ENCODE measurements at regions not wholly inside any gene's neighbourhood (a gene's known extent, or its start where the extent isn't known, plus 50 kb on each side); places are given as distances from the start of the nearest gene placed in this dataset.

GRCh38 chr1:181383695-181384094 lies 99.6 kb upstream of the CACNA1E start:
- H4K91ac ChIP-seq (ENCODE audit: low read depth, low read length) = no peak overlapping the region
- no peak overlapping the region for H2AK5ac ChIP-seq (ENCODE audit: low read length)
- no peak overlapping the region for H4K8ac ChIP-seq (ENCODE audit: low read depth, low read length)
- H3K36me3 ChIP-seq (ENCODE audit: control insufficient read depth in 1 of 2, insufficient read depth in 2 of 2, low read length in 2 of 2) = no peaks in the 10 kb centered on the region
- H3K4me3 ChIP-seq (ENCODE audit: low read depth, low read length) = no peak overlapping the region
- no peak overlapping the region for H3K4me2 ChIP-seq (ENCODE audit: low read length)
- WGBS (ENCODE audit: extremely low coverage, insufficient coverage, insufficient read length) = no CpG with 5 or more reads among the region's 6 CpGs
- no peak overlapping the region for H3K14ac ChIP-seq (ENCODE audit: low read length)
- H3K4me1 ChIP-seq (ENCODE audit: control insufficient read depth in 1 of 2, insufficient read depth in 2 of 2, low read length in 2 of 2) = no peaks in the 10 kb centered on the region
- H3K79me2 ChIP-seq (ENCODE audit: control insufficient read depth, insufficient read depth, low read length, poor library complexity) = no peaks in the 10 kb centered on the region
- no peak overlapping the region for H2BK5ac ChIP-seq (ENCODE audit: low read depth, low read length, poor library complexity)
- no peaks in the 10 kb centered on the region for H3K9me3 ChIP-seq (ENCODE audit: insufficient read depth, low read depth, low read length)
- DNase-seq = peak in 1 of 2 donors; percentile 44
- no peak overlapping the region for H3K4ac ChIP-seq (ENCODE audit: low read depth, low read length)
- H2BK120ac ChIP-seq (ENCODE audit: insufficient read depth, low read length, poor library complexity) = no peak overlapping the region
- no peak overlapping the region for H3K9ac ChIP-seq (ENCODE audit: low read length)
- no peak overlapping the region for H2BK12ac ChIP-seq (ENCODE audit: low read length)
- no peak overlapping the region for H4K12ac ChIP-seq (ENCODE audit: low read depth, low read length)
- H3K23ac ChIP-seq (ENCODE audit: low read length) = no peak overlapping the region
- no peak overlapping the region for H3K27ac ChIP-seq (ENCODE audit: low read depth, low read length)
- no peaks in the 10 kb centered on the region for H3K27me3 ChIP-seq (ENCODE audit: insufficient read depth, low read length)
- H3K79me1 ChIP-seq (ENCODE audit: low read length) = no peaks in the 10 kb centered on the region
- H3K18ac ChIP-seq (ENCODE audit: low read length) = no peak overlapping the region
- no peak overlapping the region for H2AFZ ChIP-seq (ENCODE audit: insufficient read depth, low read length, poor library complexity)

- H3K18ac ChIP-seq (ENCODE audit: low read length) = no peak overlapping the region
- H2AK5ac ChIP-seq (ENCODE audit: low read length) = no peak overlapping the region
- H3K9ac ChIP-seq (ENCODE audit: low read length) = no peak overlapping the region
- H3K36me3 ChIP-seq (ENCODE audit: control insufficient read depth in 1 of 2, insufficient read depth in 2 of 2, low read length in 2 of 2) = no peaks in the 10 kb centered on the region
- no peak overlapping the region for H2BK5ac ChIP-seq (ENCODE audit: low read depth, low read length, poor library complexity)
- no peak overlapping the region for H3K4me2 ChIP-seq (ENCODE audit: low read length)
- H4K12ac ChIP-seq (ENCODE audit: low read depth, low read length) = no peak overlapping the region
- H3K4ac ChIP-seq (ENCODE audit: low read depth, low read length) = no peak overlapping the region
- no peak overlapping the region for H4K8ac ChIP-seq (ENCODE audit: low read depth, low read length)
- no peak overlapping the region for H2BK120ac ChIP-seq (ENCODE audit: insufficient read depth, low read length, poor library complexity)
- no peaks in the 10 kb centered on the region for H3K79me2 ChIP-seq (ENCODE audit: control insufficient read depth, insufficient read depth, low read length, poor library complexity)
- H3K9me3 ChIP-seq (ENCODE audit: insufficient read depth, low read depth, low read length) = no peaks in the 10 kb centered on the region
- no peak overlapping the region for H3K14ac ChIP-seq (ENCODE audit: low read length)
- no CpG with 5 or more reads among the region's 2 CpGs for WGBS (ENCODE audit: extremely low coverage, insufficient coverage, insufficient read length)
- no peak overlapping the region for H3K27ac ChIP-seq (ENCODE audit: low read depth, low read length)
- no peak overlapping the region for H3K4me3 ChIP-seq (ENCODE audit: low read depth, low read length)
- no peaks in the 10 kb centered on the region for H3K79me1 ChIP-seq (ENCODE audit: low read length)
- H3K27me3 ChIP-seq (ENCODE audit: insufficient read depth, low read length) = no peaks in the 10 kb centered on the region
- DNase-seq = no peak
- H2AFZ ChIP-seq (ENCODE audit: insufficient read depth, low read length, poor library complexity) = no peak overlapping the region
- no peak overlapping the region for H4K91ac ChIP-seq (ENCODE audit: low read depth, low read length)
- no peak overlapping the region for H2BK12ac ChIP-seq (ENCODE audit: low read length)
- H3K4me1 ChIP-seq (ENCODE audit: control insufficient read depth in 1 of 2, insufficient read depth in 2 of 2, low read length in 2 of 2) = no peaks in the 10 kb centered on the region
- H3K23ac ChIP-seq (ENCODE audit: low read length) = peak overlapping the region; percentile 64
Measured at GRCh38 chr1:181386340-181386739, 97.0 kb upstream of the CACNA1E start.

GRCh38 chr1:181386951-181387350 lies 96.4 kb upstream of the CACNA1E start:
- H4K8ac ChIP-seq (ENCODE audit: low read depth, low read length) = no peak overlapping the region
- H4K91ac ChIP-seq (ENCODE audit: low read depth, low read length) = no peak overlapping the region
- no peaks in the 10 kb centered on the region for H3K4me1 ChIP-seq (ENCODE audit: control insufficient read depth in 1 of 2, insufficient read depth in 2 of 2, low read length in 2 of 2)
- no peak overlapping the region for H2AFZ ChIP-seq (ENCODE audit: insufficient read depth, low read length, poor library complexity)
- H3K23ac ChIP-seq (ENCODE audit: low read length) = no peak overlapping the region
- no peak overlapping the region for H3K4ac ChIP-seq (ENCODE audit: low read depth, low read length)
- no peak overlapping the region for H4K12ac ChIP-seq (ENCODE audit: low read depth, low read length)
- H2BK120ac ChIP-seq (ENCODE audit: insufficient read depth, low read length, poor library complexity) = no peak overlapping the region
- H3K36me3 ChIP-seq (ENCODE audit: control insufficient read depth in 1 of 2, insufficient read depth in 2 of 2, low read length in 2 of 2) = no peaks in the 10 kb centered on the region
- no peak overlapping the region for H3K27ac ChIP-seq (ENCODE audit: low read depth, low read length)
- H3K27me3 ChIP-seq (ENCODE audit: insufficient read depth, low read length) = no peaks in the 10 kb centered on the region
- no peak for DNase-seq
- H3K4me2 ChIP-seq (ENCODE audit: low read length) = no peak overlapping the region
- no peak overlapping the region for H3K9ac ChIP-seq (ENCODE audit: low read length)
- no peak overlapping the region for H3K14ac ChIP-seq (ENCODE audit: low read length)
- H3K9me3 ChIP-seq (ENCODE audit: insufficient read depth, low read depth, low read length) = no peaks in the 10 kb centered on the region
- H3K4me3 ChIP-seq (ENCODE audit: low read depth, low read length) = no peak overlapping the region
- no peak overlapping the region for H2BK12ac ChIP-seq (ENCODE audit: low read length)
- H2BK5ac ChIP-seq (ENCODE audit: low read depth, low read length, poor library complexity) = no peak overlapping the region
- no peaks in the 10 kb centered on the region for H3K79me1 ChIP-seq (ENCODE audit: low read length)
- H2AK5ac ChIP-seq (ENCODE audit: low read length) = no peak overlapping the region
- no peaks in the 10 kb centered on the region for H3K79me2 ChIP-seq (ENCODE audit: control insufficient read depth, insufficient read depth, low read length, poor library complexity)
- no CpG with 5 or more reads among the region's 6 CpGs for WGBS (ENCODE audit: extremely low coverage, insufficient coverage, insufficient read length)
- no peak overlapping the region for H3K18ac ChIP-seq (ENCODE audit: low read length)

GRCh38 chr1:181387702-181388101 lies 95.6 kb upstream of the CACNA1E start:
- Histone ChIP-seq H3K27ac (ENCODE audit: low read depth, low read length) (no peak overlapping the region), H3K18ac (ENCODE audit: low read length) (no peak overlapping the region), H3K4me3 (ENCODE audit: low read depth, low read length) (no peak overlapping the region), H4K12ac (ENCODE audit: low read depth, low read length) (no peak overlapping the region), H3K4me1 (ENCODE audit: control insufficient read depth in 1 of 2, insufficient read depth in 2 of 2, low read length in 2 of 2) (no peaks in the 10 kb centered on the region), H4K91ac (ENCODE audit: low read depth, low read length) (no peak overlapping the region), H4K8ac (ENCODE audit: low read depth, low read length) (no peak overlapping the region), H3K4me2 (ENCODE audit: low read length) (no peak overlapping the region), H3K79me1 (ENCODE audit: low read length) (no peaks in the 10 kb centered on the region), H3K14ac (ENCODE audit: low read length) (no peak overlapping the region), H3K79me2 (ENCODE audit: control insufficient read depth, insufficient read depth, low read length, poor library complexity) (no peaks in the 10 kb centered on the region), H2AK5ac (ENCODE audit: low read length) (no peak overlapping the region), H2BK120ac (ENCODE audit: insufficient read depth, low read length, poor library complexity) (no peak overlapping the region), H2BK12ac (ENCODE audit: low read length) (no peak overlapping the region), H3K36me3 (ENCODE audit: control insufficient read depth in 1 of 2, insufficient read depth in 2 of 2, low read length in 2 of 2) (no peaks in the 10 kb centered on the region), H2BK5ac (ENCODE audit: low read depth, low read length, poor library complexity) (no peak overlapping the region), H3K27me3 (ENCODE audit: insufficient read depth, low read length) (no peaks in the 10 kb centered on the region), H3K9me3 (ENCODE audit: insufficient read depth, low read depth, low read length) (no peaks in the 10 kb centered on the region), H2AFZ (ENCODE audit: insufficient read depth, low read length, poor library complexity) (no peak overlapping the region), H3K23ac (ENCODE audit: low read length) (no peak overlapping the region), H3K9ac (ENCODE audit: low read length) (no peak overlapping the region), H3K4ac (ENCODE audit: low read depth, low read length) (no peak overlapping the region)
- no CpG with 5 or more reads among the region's 4 CpGs for WGBS (ENCODE audit: extremely low coverage, insufficient coverage, insufficient read length)
- no peak for DNase-seq

Data from trophoblast cell (in vitro differentiated cells and primary cell).